ENCODE measurements at regions not wholly inside any gene's neighbourhood (a gene's known extent, or its start where the extent isn't known, plus 50 kb on each side); places are given as distances from the start of the nearest gene placed in this dataset.

GRCh38 chr3:791442-791841 lies 301.4 kb upstream of the CNTN6 start:
- TF ChIP-seq YY1 (IDR thresholded peaks at IDR 0.05; ENCODE audit: low read depth, low read length) = no peak
- TF ChIP-seq RFX5 (IDR thresholded peaks at IDR 0.05; ENCODE audit: borderline replicate concordance, low read depth, low read length) = no peak
- TF ChIP-seq POLR2A (IDR thresholded peaks at IDR 0.05; ENCODE audit: control extremely low read depth in 1 of 2, low read depth in 2 of 2, low read length in 2 of 2) = no peak
- TF ChIP-seq CTBP2 (IDR thresholded peaks at IDR 0.05; ENCODE audit: borderline replicate concordance, insufficient read depth, insufficient read length, low read length) = no peak
- TF ChIP-seq, protein P1, sequence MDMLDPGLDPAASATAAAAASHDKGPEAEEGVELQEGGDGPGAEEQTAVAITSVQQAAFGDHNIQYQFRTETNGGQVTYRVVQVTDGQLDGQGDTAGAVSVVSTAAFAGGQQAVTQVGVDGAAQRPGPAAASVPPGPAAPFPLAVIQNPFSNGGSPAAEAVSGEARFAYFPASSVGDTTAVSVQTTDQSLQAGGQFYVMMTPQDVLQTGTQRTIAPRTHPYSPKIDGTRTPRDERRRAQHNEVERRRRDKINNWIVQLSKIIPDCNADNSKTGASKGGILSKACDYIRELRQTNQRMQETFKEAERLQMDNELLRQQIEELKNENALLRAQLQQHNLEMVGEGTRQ (IDR thresholded peaks at IDR 0.05; ENCODE audit: low read length) = no peak
- no peak for TF ChIP-seq SP1 (IDR thresholded peaks at IDR 0.05; ENCODE audit: low read depth, low read length)
- no peak for TF ChIP-seq POLR2AphosphoS5 (IDR thresholded peaks at IDR 0.05; ENCODE audit: low read depth, low read length)
- TF ChIP-seq FOSL1 (IDR thresholded peaks at IDR 0.05; ENCODE audit: insufficient read depth, low read depth, low read length) = no peak

Data from H1 (cell line).